GM21717 (cell line): ENCODE measurements at regions not wholly inside any gene's neighbourhood (a gene's known extent, or its start where the extent isn't known, plus 50 kb on each side); places are given as distances from the start of the nearest gene placed in this dataset.
"Not testable (repeated sequence)": the region's sequence is repeated elsewhere in the genome, so short reads cannot be mapped to it uniquely, and the experiment has no call there.

ENCODE experiments used
- ATAC-seq: cut with Tn5 transposase; IDR thresholded peaks from one replicate; pipeline ENCODE4 v1.9.1; 2021; ENCODE audit warnings: mild to moderate bottlenecking, moderate library complexity; ENCODE audit not compliant: unreplicated experiment

DNA sequence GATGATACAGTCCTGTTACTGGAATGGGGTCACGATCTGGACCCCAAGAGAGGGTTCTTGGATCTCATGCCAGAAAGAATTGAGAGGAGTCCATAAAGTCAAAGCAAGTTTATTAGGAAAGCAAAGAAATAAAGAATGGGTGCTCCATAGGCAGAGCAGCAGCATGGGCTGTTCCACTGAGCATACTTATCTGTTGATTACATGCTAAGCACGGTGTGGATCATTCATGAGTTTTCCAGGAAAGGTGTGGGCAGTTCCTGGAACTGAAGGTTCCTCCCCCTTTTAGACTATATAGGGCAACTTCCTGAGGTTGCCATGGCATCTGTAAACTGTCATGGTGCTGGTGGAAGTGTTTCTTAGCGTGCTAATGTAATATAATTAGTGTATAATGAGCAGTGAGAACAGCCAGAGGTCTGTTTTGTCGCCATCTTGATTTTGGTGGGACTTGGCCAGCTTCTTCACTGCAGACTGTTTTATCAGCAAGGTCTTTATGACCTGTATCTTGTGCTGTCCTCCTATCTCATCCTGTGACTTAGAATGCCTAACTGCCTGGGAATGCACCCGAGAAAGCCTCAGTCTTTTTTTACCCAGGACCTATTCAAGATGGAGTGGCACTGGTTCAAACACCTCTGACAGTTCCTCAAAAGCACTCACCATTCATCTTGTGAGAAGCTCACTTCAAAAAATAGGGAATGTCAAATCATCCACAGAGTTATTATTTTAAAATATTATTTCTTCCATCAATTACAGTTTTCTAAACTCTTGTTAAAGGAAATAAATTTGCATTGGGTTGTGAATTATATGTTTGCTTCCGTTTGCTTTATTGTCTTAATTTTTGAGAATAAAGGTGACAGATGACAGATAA, 1358.8 kb upstream of the TMEM132C start:
- no peak for ATAC-seq

DNA sequence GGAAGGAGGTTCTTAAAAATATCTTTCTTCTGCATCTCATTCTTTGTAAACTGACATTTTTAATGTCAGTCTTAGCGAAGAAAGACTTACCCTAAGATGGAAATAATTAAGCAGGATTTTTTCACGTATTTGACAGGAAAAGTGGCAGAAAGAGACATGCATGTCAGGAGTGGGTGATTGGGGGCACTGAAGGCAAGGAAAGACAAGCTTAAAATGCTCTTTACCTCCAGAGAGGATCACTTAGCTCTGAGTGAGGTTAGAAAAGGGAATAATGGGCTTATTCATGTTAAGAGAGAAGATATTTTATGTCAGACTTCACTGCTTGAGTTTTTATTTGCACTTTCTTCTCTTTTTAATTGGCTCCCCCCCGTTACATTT, 1358.2 kb upstream of the TMEM132C start:
- ATAC-seq, result no peak

DNA sequence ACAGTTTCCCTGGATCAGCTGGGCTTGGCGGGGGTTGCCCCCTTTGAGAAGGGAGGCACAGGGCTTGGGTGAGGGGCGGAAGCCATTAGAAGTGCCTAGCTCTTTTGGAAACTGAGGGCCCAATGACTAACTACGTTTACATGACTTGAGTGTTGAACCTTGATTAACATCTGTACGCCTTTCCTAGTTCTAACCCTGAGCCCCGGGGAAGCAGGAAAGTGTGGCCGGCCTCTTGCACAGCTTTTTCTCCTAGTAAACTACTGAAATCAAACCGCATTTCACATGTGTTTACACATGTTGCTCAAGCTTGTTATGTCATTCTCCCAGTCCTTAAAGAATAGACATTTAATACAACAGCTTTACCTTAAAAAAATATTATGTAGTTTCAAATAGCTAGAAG, 1356.4 kb upstream of the TMEM132C start:
- no peak for ATAC-seq

GRCh38 chr12:126912111-126912510, 1354.9 kb upstream of the TMEM132C start:
- no peak for ATAC-seq

DNA sequence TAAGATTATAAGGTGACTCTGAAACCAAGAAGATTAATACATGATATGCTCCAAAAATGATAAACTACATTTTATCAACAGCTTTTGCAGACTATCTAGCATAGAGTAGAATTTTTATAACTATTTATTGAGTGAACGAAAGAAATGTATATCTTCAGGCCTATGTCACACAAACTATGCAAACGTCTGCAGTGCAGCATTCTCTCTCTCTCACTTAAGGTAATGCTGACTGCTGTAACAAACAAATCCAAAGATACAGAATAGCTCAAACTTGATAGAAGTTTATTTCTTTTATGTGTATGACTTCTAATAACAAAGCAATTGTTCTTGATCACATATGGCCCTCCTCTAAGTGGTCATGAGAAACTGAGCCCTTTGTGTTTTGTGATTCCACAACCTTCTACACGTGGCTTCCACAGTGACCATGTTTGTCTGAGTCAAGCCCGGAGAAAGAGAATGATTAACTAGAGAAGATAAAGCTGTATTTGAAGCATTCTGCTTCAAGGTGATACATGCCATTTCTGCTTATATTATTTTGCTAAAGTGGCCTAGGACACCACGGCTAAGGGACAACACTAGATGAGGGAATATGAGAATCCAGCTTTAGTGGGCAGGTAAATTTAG, 1352.7 kb upstream of the TMEM132C start:
- no peak for ATAC-seq

DNA sequence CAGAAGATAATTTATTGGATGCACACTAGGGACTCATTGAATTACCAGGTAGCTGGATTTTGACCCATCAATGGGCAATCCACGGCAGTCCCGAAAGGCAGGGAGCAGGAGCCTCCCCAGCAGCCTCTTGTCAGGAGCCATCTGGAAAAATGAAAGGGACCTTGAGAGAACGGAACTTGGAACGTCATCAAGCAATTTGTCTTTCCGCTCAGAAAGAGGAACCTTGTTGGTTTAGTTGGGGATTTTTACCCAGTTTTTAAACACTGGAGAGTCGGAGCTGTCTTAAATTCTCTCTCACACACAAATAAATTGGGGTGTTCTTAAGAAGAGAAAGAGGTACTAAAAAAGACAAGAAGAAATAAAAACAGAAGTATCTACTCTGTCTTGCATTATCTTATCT, 1351.7 kb upstream of the TMEM132C start:
- ATAC-seq, result no peak

DNA sequence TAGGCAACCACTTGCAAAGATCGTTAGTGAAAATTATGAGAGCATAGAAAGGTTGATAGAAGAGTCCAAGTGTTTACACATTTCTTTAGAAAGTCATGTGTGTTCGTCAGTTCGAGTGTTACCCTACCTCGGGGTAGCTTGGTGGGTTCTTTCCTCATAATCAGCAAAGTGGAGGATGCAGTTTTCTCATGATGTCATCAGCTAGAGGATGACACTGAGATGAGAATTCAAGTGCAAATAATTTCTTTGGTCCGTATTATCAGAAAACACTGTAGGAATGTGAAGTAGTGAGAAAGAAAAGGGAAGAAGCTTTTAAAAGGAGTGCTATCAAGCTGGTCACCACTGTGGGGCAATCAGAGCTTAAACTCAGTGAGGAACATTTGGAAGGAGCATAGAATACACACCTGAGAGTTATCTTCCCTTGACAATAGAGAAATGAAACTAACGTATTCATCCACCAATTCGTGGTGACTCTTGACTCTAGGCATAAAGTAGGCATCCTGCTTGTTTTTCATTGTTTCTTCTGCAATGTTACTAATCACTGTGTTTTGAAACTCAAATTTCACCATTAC, 1340.9 kb upstream of the TMEM132C start:
- peak; percentile 72 for ATAC-seq

GRCh38 chr12:126930234-126930633, 1336.7 kb upstream of the TMEM132C start:
- no peak for ATAC-seq

GRCh38 chr12:126932156-126932555, 1334.8 kb upstream of the TMEM132C start:
- no peak for ATAC-seq

DNA sequence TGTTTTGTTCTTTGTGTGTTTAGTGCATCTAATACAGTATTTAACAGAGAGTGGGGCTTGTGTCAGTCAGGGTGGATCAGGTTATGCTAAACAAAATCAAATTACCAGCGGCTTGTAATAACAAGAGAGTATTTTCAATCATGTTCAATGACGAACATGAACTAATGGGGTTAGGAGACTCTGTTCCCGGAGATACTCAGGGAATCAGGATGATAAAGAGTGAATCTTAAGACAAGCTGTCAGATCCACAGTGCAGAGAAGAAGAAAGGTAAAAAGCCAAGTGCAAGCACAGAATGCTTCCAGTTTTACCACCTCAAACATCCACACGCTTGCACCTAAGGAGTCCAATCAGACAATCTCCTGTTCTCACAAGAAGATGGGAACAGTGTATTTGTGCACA, 1331.5 kb upstream of the TMEM132C start:
- ATAC-seq, result no peak

- ATAC-seq, result no peak
Observed at GRCh38 chr12:126936181-126936851, 1330.7 kb upstream of the TMEM132C start.

DNA sequence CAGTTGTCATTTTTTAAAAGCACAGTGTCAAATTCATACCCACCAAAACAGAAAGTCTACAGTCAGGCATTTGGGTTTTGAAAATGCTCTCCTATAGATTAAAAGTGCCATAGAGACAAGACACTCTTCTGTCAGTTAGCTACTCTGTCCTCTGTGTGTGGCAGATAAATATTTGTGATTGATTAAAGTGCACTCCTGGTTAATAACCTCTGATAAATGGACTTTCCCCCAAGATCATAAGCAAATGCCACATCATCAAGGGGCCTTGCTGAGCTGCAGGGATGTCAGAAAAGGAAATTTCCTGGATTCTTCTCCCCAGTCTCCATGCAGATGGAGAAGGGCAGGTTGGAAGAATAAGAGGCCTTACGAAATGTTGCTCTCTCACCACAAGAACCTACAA, 1329.5 kb upstream of the TMEM132C start:
- ATAC-seq, result no peak

DNA sequence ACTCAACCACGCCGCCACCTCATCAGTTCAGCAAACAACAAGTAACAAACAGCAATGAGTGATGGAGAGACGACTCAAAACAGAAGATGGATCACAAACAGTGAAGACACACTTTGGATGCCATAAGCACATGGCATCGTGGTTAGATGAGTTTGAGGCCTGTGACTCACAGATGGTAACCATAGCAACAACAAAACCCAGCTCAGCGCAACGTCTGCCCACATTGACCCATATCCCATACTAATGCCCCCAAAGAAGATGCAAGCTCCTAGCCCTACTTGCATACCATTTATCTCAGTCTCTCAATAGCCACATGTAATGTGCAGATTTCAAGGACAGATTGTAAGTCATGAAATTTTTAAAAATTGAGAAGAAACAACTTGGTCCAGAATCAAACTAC, 1322.3 kb upstream of the TMEM132C start:
- no peak for ATAC-seq

GRCh38 chr12:126946958-126947357, 1320.0 kb upstream of the TMEM132C start:
- ATAC-seq, result not testable (repeated sequence)

GRCh38 chr12:126949558-126949957, 1317.4 kb upstream of the TMEM132C start:
- no peak for ATAC-seq

GRCh38 chr12:126950266-126950665, 1316.7 kb upstream of the TMEM132C start:
- no peak for ATAC-seq

DNA sequence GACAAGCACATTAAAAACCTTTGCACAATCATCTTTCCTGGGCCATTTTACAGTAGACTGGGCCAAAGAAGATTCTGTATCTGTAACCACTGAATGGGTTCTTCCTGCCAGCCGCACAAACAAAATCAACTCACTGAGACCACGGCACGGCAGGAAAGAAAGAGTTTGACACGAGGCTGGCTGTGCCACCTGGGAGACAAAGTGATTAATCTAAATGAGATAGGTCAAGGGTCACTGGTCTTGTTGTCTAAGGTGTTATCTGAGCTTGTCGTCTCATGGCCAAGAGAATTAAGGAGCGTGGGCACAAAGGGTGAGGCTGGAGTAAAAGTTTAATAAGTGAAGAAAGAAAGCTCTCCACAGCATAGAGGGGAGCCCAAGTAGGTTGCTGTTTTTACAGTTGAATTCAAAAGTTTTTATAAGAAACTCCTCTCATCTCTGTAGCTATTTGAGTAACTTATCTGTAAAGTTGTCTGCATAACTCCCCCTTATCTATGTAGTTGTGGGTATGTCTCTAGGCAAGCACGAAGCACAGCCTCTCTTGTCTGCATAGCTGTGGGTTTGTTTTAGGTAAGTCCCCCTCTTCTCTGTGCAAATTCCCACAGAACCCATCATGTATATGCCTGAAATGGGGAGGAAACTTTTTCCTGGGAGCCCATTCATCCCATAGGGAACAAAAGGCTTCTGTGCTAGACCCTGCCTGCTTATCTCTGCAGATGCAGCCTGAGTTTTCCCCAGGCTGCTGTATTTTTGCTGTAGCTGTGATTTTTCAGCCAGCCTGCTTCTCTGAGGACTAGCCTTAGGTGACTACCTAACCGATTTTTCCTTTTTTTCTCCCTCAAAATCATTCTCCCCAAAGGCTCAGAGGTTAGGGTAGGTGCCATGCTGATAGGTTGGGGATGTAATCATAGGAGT, 1314.6 kb upstream of the TMEM132C start:
- no peak for ATAC-seq

- ATAC-seq, result no peak
Observed at GRCh38 chr12:126953365-126953889, 1313.5 kb upstream of the TMEM132C start.

- no peak for ATAC-seq
Observed at GRCh38 chr12:126960221-126960620, 1306.7 kb upstream of the TMEM132C start.

GRCh38 chr12:126960709-126961108, 1306.3 kb upstream of the TMEM132C start:
- ATAC-seq, result no peak
